Motor neuron (in vitro differentiated cells): ENCODE measurements at regions not wholly inside any gene's neighbourhood (a gene's known extent, or its start where the extent isn't known, plus 50 kb on each side); places are given as distances from the start of the nearest gene placed in this dataset.

Experiments
- ATAC-seq, 8 experiments: fragments of 200-7000 bp; cut with Tn5 transposase; replicated peaks in 6 of 8; 2 replicates each; pipeline ENCODE4 v1.8.0; 2021; ENCODE audit warnings: mild to moderate bottlenecking in 8 of 8, moderate library complexity in 8 of 8
- H3K27ac ChIP-seq, 2 donors: fragments of 250-450 bp; sonication (Bioruptor Pico); 2 replicates each; pipeline ENCODE4 v1.9.0; 2021; ENCODE audit warnings: antibody characterized with exemption in 2 of 2, mild to moderate bottlenecking in 2 of 2, moderate library complexity in 1 of 2
- H3K4me1 ChIP-seq, 2 donors: fragments of 250-450 bp; sonication (Bioruptor Pico); replicated peaks in 1 of 2; 2 replicates each; pipeline ENCODE4 v1.6.1; 2021; ENCODE audit warnings: antibody characterized with exemption in 2 of 2, mild to moderate bottlenecking in 2 of 2, moderate library complexity in 1 of 2
- H3K4me3 ChIP-seq, 5 donors: fragments of 250-450 bp; sonication (Bioruptor Pico); 2 replicates each; pipeline ENCODE4 v1.9.0; 2021; ENCODE audit warnings: antibody characterized with exemption in 5 of 5, mild to moderate bottlenecking in 5 of 5, moderate library complexity in 4 of 5
- WGBS, 10 experiments: fragments of 450-650 bp; shearing (Covaris generic); methylation state at CpG; one replicate each; pipeline ENCODE4 v1.0.0; 2022; 5-methylcytosine and 5-hydroxymethylcytosine counted together
- in situ Hi-C, 9 experiments: fragments of 400-800 bp; cut with MboI; loops; one replicate each; pipeline ENCODE4 v1.15.0; 2021; ENCODE audit warnings: low sequenced_read_pairs in 9 of 9, low pct_unique_long_range_greater_than_20kb in 2 of 9; ENCODE audit not compliant: unreplicated experiment in 9 of 9

GRCh38 chr18:2431806-2432205, 139.5 kb downstream of the METTL4 start:
- Histone ChIP-seq H3K27ac (no peak overlapping the region), H3K4me3 (no peak overlapping the region), H3K4me1 (no peaks in the 10 kb centered on the region)
- ATAC-seq: no peak
- WGBS, 10 experiments: 0 to 100% (median 80%) methylated on average over 1 to 2 of the region's 2 CpGs; no CpG with 5 or more reads in 3 of the 10 experiments
- in situ Hi-C loops: no loop called here

DNA sequence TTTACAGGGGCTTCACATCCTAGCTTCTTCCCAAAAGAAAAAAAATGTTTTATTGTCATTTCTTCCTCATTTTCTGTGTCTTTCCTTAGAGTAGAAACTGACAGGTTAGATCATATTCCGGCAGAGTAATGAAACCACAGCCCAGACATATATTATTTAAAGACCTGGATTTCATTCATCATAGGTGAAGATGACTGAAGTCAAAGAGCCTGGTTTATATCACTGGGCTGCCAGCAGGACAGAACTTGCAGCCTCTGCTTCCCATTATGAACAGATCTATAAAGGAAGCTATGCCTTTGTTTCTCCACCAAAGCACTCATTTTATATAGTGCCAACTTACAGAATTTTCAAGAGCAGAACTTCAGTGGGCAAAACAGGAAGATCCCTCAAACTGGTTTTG, 137.9 kb downstream of the METTL4 start:
- Histone ChIP-seq H3K27ac (no peak overlapping the region), H3K4me3 (no peak overlapping the region), H3K4me1 (no peaks in the 10 kb centered on the region)
- WGBS, 10 experiments: 0 to 100% (median 71%) methylated on average over 1 of the region's 1 CpG; no CpG with 5 or more reads in 2 of the 10 experiments
- in situ Hi-C loops: no loop called here
- ATAC-seq: no peak

DNA sequence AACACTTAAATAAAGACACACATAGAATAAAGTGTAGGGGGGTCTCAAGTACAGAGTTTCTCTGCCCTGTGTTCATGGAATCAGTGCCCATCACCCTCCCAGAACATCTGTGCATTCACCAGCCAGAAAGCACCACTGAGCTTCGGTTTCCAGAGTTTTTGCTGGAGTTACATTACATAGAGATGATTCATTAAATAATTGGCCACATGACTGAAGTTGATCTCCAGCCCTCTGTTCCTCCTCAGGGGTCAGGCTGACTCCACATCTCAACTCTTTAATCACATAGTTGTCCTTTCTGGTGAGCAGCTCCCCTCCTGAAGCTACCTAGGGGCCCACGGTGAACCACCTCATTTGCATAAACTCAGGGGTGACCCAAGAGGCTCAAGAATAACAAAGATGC, 129.8 kb downstream of the METTL4 start:
- 10 to 100% (median 49%) methylated on average over 1 to 2 of the region's 2 CpGs; no CpG with 5 or more reads in 3 of the 10 experiments for WGBS, 10 experiments
- in situ Hi-C loops: no loop called here
- no peak for ATAC-seq
- Histone ChIP-seq H3K4me3 (no peak overlapping the region), H3K27ac (no peak overlapping the region), H3K4me1 (no peaks in the 10 kb centered on the region)

GRCh38 chr18:2442006-2442405, 129.3 kb downstream of the METTL4 start:
- H3K4me1 ChIP-seq: no peaks in the 10 kb centered on the region
- in situ Hi-C loops: no loop called here
- ATAC-seq: no peak
- no peak overlapping the region for H3K27ac ChIP-seq
- 11 to 100% (median 67%) methylated on average over 1 to 3 of the region's 3 CpGs; no CpG with 5 or more reads in 1 of the 10 experiments for WGBS, 10 experiments
- no peak overlapping the region for H3K4me3 ChIP-seq

DNA sequence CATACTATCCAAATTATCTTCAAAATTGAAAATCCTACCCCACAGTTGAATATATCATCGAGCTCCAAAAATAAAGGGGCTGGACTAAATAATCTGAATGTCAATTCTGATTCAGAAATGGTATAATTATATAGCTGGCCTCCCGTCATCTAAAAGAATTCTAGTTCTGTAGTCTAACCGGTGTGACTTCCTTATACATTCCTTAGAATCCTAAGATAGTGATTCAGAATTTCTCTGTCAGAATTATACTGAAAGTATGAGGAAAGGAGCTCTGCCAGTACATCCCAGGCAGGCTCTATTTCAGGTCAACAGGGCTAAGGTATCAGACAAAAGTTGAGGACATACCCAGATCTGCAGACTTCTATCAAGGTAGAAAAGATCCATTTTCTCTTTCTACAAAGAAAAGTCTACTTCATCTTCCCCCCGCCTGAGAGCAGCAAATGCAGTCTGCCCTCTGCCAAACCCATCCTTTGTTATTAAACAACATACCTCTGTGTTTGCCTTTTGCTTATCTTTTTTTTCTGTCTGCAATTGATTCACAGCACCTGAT, 128.5 kb downstream of the METTL4 start:
- H3K4me1 ChIP-seq: no peaks in the 10 kb centered on the region
- WGBS, 10 experiments: 22 to 100% (median 71%) methylated on average over 1 to 4 of the region's 4 CpGs
- ATAC-seq: no peak
- in situ Hi-C loops: no loop called here
- H3K4me3 ChIP-seq: no peak overlapping the region
- H3K27ac ChIP-seq: no peak overlapping the region

DNA sequence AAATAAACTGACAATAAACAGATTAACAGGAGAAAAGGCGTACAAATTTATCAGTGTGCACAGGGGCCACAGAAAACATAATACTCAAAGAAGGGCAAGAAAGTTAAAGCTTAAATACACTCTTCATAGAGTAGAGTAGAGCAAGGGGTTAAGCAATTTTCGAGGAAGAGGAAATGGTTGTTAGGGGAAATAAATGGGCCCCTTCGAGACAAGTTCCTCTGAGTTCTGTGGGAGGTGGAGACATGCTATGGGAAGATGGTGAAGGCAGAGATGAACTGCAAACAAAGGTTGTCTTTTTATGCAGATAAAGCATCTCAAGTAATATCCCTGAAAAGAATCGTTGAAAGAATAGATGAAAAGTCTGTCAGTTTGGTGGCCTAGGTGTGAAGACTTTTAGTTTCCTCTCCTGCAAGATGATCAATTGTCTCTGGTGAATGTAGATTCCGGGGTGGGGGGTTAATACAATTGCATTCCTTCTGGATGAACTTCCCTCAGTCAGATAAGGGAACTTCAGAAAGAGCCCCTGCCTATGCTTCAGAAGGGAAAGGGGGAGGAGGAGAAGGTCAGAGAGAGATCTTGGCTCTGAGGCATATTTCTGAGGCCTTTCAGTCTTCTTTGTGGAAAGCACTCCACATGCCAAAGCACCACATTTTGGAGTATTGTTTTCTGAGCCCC, 127.0 kb downstream of the METTL4 start:
- WGBS, 10 experiments: 4 to 80% (median 62%) methylated on average over 1 to 5 of the region's 5 CpGs
- in situ Hi-C loops: no loop called here
- no peak for ATAC-seq
- Histone ChIP-seq H3K27ac (no peak overlapping the region), H3K4me3 (no peak overlapping the region), H3K4me1 (no peaks in the 10 kb centered on the region)

GRCh38 chr18:2448565-2449151, 122.6 kb downstream of the METTL4 start:
- Histone ChIP-seq H3K4me3 (no peak overlapping the region), H3K4me1 (no peaks in the 10 kb centered on the region), H3K27ac (no peak overlapping the region)
- in situ Hi-C loops: no loop called here
- WGBS, 10 experiments: 0 to 100% (median 31%) methylated on average over 1 to 2 of the region's 2 CpGs
- no peak for ATAC-seq

DNA sequence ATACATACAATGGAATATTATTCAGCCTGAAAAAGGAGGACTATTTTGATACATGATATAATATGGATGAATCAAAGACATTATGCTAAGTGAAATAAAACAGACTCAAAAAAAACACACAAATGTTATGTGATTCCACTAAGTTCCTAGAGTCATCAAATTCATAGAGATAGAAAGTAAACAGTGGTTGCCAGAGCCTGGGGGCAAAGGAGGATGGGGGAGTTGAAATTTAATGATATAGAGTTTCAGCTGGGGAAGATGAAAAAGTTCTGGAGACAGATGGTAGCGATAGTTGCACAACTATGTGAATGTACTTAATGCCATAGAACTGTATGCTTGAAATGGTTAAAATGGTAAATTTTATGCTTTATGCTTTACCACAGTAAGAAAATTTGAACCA, 119.7 kb downstream of the METTL4 start:
- ATAC-seq: no peak
- in situ Hi-C loops: no loop called here
- Histone ChIP-seq H3K27ac (no peak overlapping the region), H3K4me1 (no peaks in the 10 kb centered on the region), H3K4me3 (no peak overlapping the region)
- 53 to 100% (median 83%) methylated on average over 1 of the region's 1 CpG; no CpG with 5 or more reads in 2 of the 10 experiments for WGBS, 10 experiments

GRCh38 chr18:2459886-2460285, 111.4 kb downstream of the METTL4 start:
- ATAC-seq: no peak
- in situ Hi-C loops: no loop called here
- Histone ChIP-seq H3K4me3 (no peak overlapping the region), H3K27ac (no peak overlapping the region), H3K4me1 (no peaks in the 10 kb centered on the region)
- WGBS, 10 experiments: 67 to 79% methylated on average over 2 of the region's 2 CpGs; no CpG with 5 or more reads in 8 of the 10 experiments

DNA sequence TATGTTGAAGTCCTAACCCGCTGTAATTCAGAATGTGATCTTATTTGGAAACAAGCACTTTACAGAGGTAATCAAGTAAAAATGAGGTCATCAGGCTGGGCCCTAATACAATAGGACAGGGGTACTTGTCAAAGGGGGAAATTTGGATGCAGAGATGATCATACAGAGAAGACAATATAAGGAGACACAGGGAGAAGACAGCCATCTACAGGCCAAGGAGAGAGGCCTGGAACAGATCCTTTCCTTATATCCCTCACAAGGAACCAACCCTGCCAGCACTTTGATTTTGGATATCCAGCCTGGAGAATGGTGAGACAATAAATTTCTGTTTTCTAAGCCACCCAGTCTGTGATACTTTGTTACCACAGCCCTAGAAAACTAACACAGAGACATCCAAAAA, 104.3 kb downstream of the METTL4 start:
- ATAC-seq: no peak
- 0 to 100% (median 86%) methylated on average over 1 of the region's 1 CpG; no CpG with 5 or more reads in 3 of the 10 experiments for WGBS, 10 experiments
- Histone ChIP-seq H3K27ac (no peak overlapping the region), H3K4me1 (no peaks in the 10 kb centered on the region), H3K4me3 (no peak overlapping the region)
- in situ Hi-C loops: no loop called here

- ATAC-seq: no peak
- no peaks in the 10 kb centered on the region for H3K4me1 ChIP-seq
- in situ Hi-C loops: no loop called here
- H3K27ac ChIP-seq: no peak overlapping the region
- 0 to 100% (median 29%) methylated on average over 1 of the region's 1 CpG; no CpG with 5 or more reads in 2 of the 10 experiments for WGBS, 10 experiments
- no peak overlapping the region for H3K4me3 ChIP-seq
These were observed 103.3 kb downstream of the METTL4 start for GRCh38 chr18:2468051-2468450.

- no peak overlapping the region for H3K4me3 ChIP-seq
- no peak for ATAC-seq
- no peaks in the 10 kb centered on the region for H3K4me1 ChIP-seq
- H3K27ac ChIP-seq: no peak overlapping the region
- in situ Hi-C loops: no loop called here
- 67 to 100% (median 94%) methylated on average over 1 of the region's 2 CpGs; no CpG with 5 or more reads in 6 of the 10 experiments for WGBS, 10 experiments
These were observed 99.8 kb downstream of the METTL4 start for GRCh38 chr18:2471523-2471922.

DNA sequence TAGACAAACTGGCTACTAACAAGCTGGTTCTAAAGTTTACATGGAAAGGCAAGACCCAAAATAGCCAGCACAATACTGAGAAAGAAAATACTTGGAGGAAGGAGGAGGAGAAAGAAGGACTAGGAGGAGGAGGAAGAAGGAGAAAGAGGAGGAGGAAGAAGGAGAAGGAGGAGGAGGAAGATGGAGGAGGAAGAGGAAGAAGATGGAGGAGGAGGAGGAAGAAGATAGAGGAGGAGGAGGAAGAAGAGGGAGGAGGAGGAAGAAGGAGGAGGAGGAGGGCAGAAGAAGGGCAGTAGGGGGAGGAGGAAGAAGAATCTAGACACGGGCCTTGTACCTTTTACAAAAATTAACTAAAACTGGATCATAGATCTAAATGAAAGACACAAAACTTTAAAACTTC, 92.6 kb downstream of the METTL4 start:
- WGBS, 10 experiments: 20 to 100% (median 65%) methylated on average over 1 of the region's 1 CpG; no CpG with 5 or more reads in 6 of the 10 experiments
- no peak overlapping the region for H3K27ac ChIP-seq
- H3K4me1 ChIP-seq: no peaks in the 10 kb centered on the region
- in situ Hi-C loops: loop anchor here in 2 of 9 experiments (25.0 kb wide), 1 partner anchor 91 kb away; no protein-coding TSS in a partner anchor
- no peak for ATAC-seq
- no peak overlapping the region for H3K4me3 ChIP-seq
